ENCODE measurements at regions not wholly inside any gene's neighbourhood (a gene's known extent, or its start where the extent isn't known, plus 50 kb on each side); places are given as distances from the start of the nearest gene placed in this dataset.

DNA sequence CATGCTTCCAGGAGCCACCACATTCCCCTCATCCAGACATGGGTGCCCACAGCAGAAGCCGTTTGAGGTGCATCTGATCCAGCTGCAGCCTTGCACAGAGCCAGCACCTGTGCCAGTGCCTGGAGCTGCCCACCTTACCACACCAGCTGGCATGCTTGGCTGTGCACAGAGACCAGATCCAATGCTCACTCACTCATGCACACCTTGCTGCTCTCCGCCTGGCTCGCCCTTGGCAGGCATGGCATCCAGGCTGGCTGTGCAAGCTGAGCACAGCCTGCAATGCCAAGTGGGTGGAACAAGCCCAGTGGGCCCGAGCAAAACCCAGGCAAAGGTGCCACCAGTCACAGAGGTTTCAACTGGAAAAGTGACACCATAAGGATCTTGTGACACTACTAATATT is 66.9 kb upstream of the SEMA3A start:
- intact Hi-C loops (cut with micrococcal nuclease; ENCODE audit: unreplicated experiment) (no loop called here), in situ Hi-C loops (cut with MboI) (no loop called here)
- no peak for FAIRE-seq
- ChIA-PET RAD21 (ENCODE audit: unreplicated experiment) (no interaction called here), POLR2A (interaction anchor here (0.6 kb wide), 1 partner anchor 69 kb away, joined by 3 read pairs; no protein-coding TSS in a partner anchor), CTCF (no interaction called here), SMC1A (ENCODE audit: uncharacterized antibody, unreplicated experiment) (interaction anchor here (0.7 to 1.2 kb wide), 2 partner anchors 10 to 688 kb away, joined by 3 read pairs; no protein-coding TSS in a partner anchor)
- Histone ChIP-seq H3K36me3 (ENCODE audit: control insufficient read depth in 2 of 2, insufficient read depth in 2 of 2, low read length in 1 of 2) (no peaks in the 10 kb centered on the region), H3K79me2 (ENCODE audit: control insufficient read depth, insufficient read depth, low read length) (no peaks in the 10 kb centered on the region), H4K20me1 (ENCODE audit: control insufficient read depth, insufficient read depth) (no peaks in the 10 kb centered on the region), H3K27me3 (replicated peaks in 1 of 2; ENCODE audit: control insufficient read depth in 2 of 2, insufficient read depth in 2 of 2, low read length in 1 of 2) (no peaks in the 10 kb centered on the region), H2AFZ (ENCODE audit: control insufficient read depth, low read depth, low read length) (no peak overlapping the region), H3K4me1 (ENCODE audit: control insufficient read depth, insufficient read depth, low read length) (no peaks in the 10 kb centered on the region), H3K9me3 (replicated peaks; ENCODE audit: control insufficient read depth, insufficient read depth, low read length) (no peaks in the 10 kb centered on the region), H3K9ac (ENCODE audit: control insufficient read depth, insufficient read depth, low read length) (no peak overlapping the region), H3K4me2 (ENCODE audit: control insufficient read depth, insufficient read depth) (no peak overlapping the region), H3K27ac (ENCODE audit: control insufficient read depth, insufficient read depth) (no peak overlapping the region), H3K4me3 (no peak overlapping the region)
- ATAC-seq, result no peak; the same call in 2 of the 3 replicates
- no TSS peak for BruUV-seq (replicated peaks)
- 22% methylated on average over 4 of the region's 4 CpGs for WGBS (ENCODE audit: insufficient coverage, insufficient replicate concordance, low lambda C conversion rate, missing lambda C conversion rate)
- no peak for DNase-seq (ENCODE audit: low read depth, low spot score)
- TF ChIP-seq NFYA (IDR thresholded peaks at IDR 0.05; ENCODE audit: borderline replicate concordance, low read depth, low read length) (no peak), ESRRA (IDR thresholded peaks at IDR 0.05; ENCODE audit: low read length) (no peak), ZSCAN29 (IDR thresholded peaks at IDR 0.05) (no peak), DPF2 (IDR thresholded peaks at IDR 0.05) (no peak), JUNB (IDR thresholded peaks at IDR 0.05) (no peak), KLF5 (IDR thresholded peaks at IDR 0.05; ENCODE audit: partially characterized antibody) (no peak), SREBF2 (IDR thresholded peaks at IDR 0.05; ENCODE audit: low read length) (no peak), EZH2 (IDR thresholded peaks at IDR 0.05; ENCODE audit: borderline replicate concordance, control insufficient read depth, low read depth, low read length) (no peak), NR2C1 (IDR thresholded peaks at IDR 0.05) (no peak), SMAD5 (IDR thresholded peaks at IDR 0.05; ENCODE audit: low read depth) (no peak), RELA (IDR thresholded peaks at IDR 0.05; ENCODE audit: borderline replicate concordance, partially characterized antibody) (no peak)
- TF ChIP-seq, protein P1, sequence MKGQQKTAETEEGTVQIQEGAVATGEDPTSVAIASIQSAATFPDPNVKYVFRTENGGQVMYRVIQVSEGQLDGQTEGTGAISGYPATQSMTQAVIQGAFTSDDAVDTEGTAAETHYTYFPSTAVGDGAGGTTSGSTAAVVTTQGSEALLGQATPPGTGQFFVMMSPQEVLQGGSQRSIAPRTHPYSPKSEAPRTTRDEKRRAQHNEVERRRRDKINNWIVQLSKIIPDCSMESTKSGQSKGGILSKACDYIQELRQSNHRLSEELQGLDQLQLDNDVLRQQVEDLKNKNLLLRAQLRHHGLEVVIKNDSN (IDR thresholded peaks at IDR 0.05; ENCODE audit: borderline replicate concordance, extremely low read length, insufficient read depth, low read depth, low read length), result no peak
- TF ChIP-seq, protein P2, sequence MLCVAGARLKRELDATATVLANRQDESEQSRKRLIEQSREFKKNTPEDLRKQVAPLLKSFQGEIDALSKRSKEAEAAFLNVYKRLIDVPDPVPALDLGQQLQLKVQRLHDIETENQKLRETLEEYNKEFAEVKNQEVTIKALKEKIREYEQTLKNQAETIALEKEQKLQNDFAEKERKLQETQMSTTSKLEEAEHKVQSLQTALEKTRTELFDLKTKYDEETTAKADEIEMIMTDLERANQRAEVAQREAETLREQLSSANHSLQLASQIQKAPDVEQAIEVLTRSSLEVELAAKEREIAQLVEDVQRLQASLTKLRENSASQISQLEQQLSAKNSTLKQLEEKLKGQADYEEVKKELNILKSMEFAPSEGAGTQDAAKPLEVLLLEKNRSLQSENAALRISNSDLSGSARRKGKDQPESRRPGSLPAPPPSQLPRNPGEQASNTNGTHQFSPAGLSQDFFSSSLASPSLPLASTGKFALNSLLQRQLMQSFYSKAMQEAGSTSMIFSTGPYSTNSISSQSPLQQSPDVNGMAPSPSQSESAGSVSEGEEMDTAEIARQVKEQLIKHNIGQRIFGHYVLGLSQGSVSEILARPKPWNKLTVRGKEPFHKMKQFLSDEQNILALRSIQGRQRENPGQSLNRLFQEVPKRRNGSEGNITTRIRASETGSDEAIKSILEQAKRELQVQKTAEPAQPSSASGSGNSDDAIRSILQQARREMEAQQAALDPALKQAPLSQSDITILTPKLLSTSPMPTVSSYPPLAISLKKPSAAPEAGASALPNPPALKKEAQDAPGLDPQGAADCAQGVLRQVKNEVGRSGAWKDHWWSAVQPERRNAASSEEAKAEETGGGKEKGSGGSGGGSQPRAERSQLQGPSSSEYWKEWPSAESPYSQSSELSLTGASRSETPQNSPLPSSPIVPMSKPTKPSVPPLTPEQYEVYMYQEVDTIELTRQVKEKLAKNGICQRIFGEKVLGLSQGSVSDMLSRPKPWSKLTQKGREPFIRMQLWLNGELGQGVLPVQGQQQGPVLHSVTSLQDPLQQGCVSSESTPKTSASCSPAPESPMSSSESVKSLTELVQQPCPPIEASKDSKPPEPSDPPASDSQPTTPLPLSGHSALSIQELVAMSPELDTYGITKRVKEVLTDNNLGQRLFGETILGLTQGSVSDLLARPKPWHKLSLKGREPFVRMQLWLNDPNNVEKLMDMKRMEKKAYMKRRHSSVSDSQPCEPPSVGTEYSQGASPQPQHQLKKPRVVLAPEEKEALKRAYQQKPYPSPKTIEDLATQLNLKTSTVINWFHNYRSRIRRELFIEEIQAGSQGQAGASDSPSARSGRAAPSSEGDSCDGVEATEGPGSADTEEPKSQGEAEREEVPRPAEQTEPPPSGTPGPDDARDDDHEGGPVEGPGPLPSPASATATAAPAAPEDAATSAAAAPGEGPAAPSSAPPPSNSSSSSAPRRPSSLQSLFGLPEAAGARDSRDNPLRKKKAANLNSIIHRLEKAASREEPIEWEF (IDR thresholded peaks at IDR 0.05; ENCODE audit: insufficient replicate concordance, low read depth, low read length), result no peak
- TF ChIP-seq, protein P3, sequence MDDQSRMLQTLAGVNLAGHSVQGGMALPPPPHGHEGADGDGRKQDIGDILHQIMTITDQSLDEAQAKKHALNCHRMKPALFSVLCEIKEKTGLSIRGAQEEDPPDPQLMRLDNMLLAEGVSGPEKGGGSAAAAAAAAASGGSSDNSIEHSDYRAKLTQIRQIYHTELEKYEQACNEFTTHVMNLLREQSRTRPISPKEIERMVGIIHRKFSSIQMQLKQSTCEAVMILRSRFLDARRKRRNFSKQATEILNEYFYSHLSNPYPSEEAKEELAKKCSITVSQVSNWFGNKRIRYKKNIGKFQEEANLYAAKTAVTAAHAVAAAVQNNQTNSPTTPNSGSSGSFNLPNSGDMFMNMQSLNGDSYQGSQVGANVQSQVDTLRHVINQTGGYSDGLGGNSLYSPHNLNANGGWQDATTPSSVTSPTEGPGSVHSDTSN (IDR thresholded peaks at IDR 0.05; ENCODE audit: insufficient replicate concordance, low read depth, low read length), result no peak
- TF ChIP-seq, protein P4, sequence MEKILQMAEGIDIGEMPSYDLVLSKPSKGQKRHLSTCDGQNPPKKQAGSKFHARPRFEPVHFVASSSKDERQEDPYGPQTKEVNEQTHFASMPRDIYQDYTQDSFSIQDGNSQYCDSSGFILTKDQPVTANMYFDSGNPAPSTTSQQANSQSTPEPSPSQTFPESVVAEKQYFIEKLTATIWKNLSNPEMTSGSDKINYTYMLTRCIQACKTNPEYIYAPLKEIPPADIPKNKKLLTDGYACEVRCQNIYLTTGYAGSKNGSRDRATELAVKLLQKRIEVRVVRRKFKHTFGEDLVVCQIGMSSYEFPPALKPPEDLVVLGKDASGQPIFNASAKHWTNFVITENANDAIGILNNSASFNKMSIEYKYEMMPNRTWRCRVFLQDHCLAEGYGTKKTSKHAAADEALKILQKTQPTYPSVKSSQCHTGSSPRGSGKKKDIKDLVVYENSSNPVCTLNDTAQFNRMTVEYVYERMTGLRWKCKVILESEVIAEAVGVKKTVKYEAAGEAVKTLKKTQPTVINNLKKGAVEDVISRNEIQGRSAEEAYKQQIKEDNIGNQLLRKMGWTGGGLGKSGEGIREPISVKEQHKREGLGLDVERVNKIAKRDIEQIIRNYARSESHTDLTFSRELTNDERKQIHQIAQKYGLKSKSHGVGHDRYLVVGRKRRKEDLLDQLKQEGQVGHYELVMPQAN (conservative IDR thresholded peaks at IDR 0.05), result no peak

Measured in GM12878 (cell line).